Testis (tissue), 2 donors: ENCODE measurements at regions not wholly inside any gene's neighbourhood (a gene's known extent, or its start where the extent isn't known, plus 50 kb on each side); places are given as distances from the start of the nearest gene placed in this dataset.

Source experiments
- DNase-seq: peaks from one replicate; pipeline ENCODE4 v3.0.0-alpha.2; 2019
- H3K27ac ChIP-seq, 2 donors: fragments of 200-600 bp; sonication (generic); one replicate each; pipeline ENCODE4 v1.5.1; 2019
- H3K27me3 ChIP-seq: fragments of 200-600 bp; sonication (generic); one replicate; pipeline ENCODE4 v1.5.1; 2019
- H3K36me3 ChIP-seq: fragments of 200-600 bp; sonication (generic); one replicate; pipeline ENCODE4 v1.5.1; 2017; ENCODE audit warnings: low read depth; ENCODE audit errors: missing control alignments
- H3K4me1 ChIP-seq: fragments of 200-600 bp; sonication (generic); one replicate; pipeline ENCODE4 v1.5.1; 2019
- H3K4me3 ChIP-seq, 2 donors: fragments of 200-600 bp; sonication (generic); one replicate each; pipeline ENCODE4 v1.5.1; 2017 to 2019
- H3K9me3 ChIP-seq: fragments of 200-600 bp; sonication (generic); one replicate; pipeline ENCODE4 v1.5.1; 2017
- POLR2A ChIP-seq: fragments of 450-650 bp; IDR thresholded peaks from one replicate; pipeline ENCODE4 v1.6.1; 2017; ENCODE audit warnings: antibody characterized with exemption, mild to moderate bottlenecking, moderate library complexity
- WGBS, 2 donors: methylation state at CpG; one replicate each; pipeline ENCODE4 v1.1.5; 2018; 5-methylcytosine and 5-hydroxymethylcytosine counted together
- intact Hi-C: fragments of 100-400 bp; cut with DNase I; formaldehyde crosslinking; loops from one replicate; pipeline ENCODE4 v1.15.1; 2023; ENCODE audit warnings: low total_unique reads
- TF ChIP-seq, protein P1 (sequence below), 3 experiments: fragments of 450-650 bp in 2 of 3; fragments of 200-600 bp in 1 of 3; sonication (generic) in 1 of 3; IDR thresholded peaks; one replicate each; pipeline ENCODE4 v1.5.1; 2016 to 2019; ENCODE audit warnings: antibody characterized with exemption in 3 of 3, mild to moderate bottlenecking in 2 of 3, moderate library complexity in 1 of 3

GRCh38 chr20:11691766-11692165 lies 225.9 kb upstream of the BTBD3 start:
- intact Hi-C loops: no loop called here
- Histone ChIP-seq H3K4me1 (no peaks in the 10 kb centered on the region), H3K36me3 (no peaks in the 10 kb centered on the region), H3K27me3 (no peaks in the 10 kb centered on the region), H3K9me3 (no peaks in the 10 kb centered on the region), H3K27ac (no peak overlapping the region), H3K4me3 (no peak overlapping the region)
- WGBS, 2 donors: 59 to 67% methylated on average over 3 of the region's 3 CpGs
- DNase-seq: no peak
- TF ChIP-seq POLR2A: no peak
- TF ChIP-seq, protein P1, sequence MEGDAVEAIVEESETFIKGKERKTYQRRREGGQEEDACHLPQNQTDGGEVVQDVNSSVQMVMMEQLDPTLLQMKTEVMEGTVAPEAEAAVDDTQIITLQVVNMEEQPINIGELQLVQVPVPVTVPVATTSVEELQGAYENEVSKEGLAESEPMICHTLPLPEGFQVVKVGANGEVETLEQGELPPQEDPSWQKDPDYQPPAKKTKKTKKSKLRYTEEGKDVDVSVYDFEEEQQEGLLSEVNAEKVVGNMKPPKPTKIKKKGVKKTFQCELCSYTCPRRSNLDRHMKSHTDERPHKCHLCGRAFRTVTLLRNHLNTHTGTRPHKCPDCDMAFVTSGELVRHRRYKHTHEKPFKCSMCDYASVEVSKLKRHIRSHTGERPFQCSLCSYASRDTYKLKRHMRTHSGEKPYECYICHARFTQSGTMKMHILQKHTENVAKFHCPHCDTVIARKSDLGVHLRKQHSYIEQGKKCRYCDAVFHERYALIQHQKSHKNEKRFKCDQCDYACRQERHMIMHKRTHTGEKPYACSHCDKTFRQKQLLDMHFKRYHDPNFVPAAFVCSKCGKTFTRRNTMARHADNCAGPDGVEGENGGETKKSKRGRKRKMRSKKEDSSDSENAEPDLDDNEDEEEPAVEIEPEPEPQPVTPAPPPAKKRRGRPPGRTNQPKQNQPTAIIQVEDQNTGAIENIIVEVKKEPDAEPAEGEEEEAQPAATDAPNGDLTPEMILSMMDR (IDR thresholded peaks at IDR 0.05): no peak

GRCh38 chr20:11692567-11692966 lies 225.1 kb upstream of the BTBD3 start:
- Histone ChIP-seq H3K4me1 (no peaks in the 10 kb centered on the region), H3K27me3 (no peaks in the 10 kb centered on the region), H3K27ac (no peak overlapping the region), H3K36me3 (no peaks in the 10 kb centered on the region), H3K4me3 (no peak overlapping the region), H3K9me3 (no peaks in the 10 kb centered on the region)
- no peak for DNase-seq
- TF ChIP-seq, protein P1 (IDR thresholded peaks at IDR 0.05): no peak
- TF ChIP-seq POLR2A: no peak
- intact Hi-C loops: no loop called here
- WGBS, 2 donors: 49 to 75% methylated on average over 2 of the region's 2 CpGs

DNA sequence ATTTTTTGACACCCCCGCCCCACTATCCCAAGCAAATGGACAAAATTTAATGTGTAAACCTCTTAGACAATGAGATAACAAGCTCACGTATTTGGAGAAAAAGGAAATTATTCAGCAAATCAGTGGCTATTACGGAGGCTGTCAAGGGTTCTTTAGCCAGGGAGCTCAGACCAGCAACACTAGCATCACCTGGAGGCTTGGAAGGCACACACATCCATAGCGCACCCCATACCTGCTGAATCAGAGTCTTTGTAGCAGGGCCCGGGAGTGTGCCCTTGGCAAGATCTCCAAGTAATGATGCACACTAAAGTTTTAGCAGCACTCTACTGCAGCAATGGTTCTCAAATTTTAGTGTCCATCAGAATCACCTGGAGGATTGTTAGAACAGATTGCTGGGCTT lies 223.2 kb upstream of the BTBD3 start:
- intact Hi-C loops: no loop called here
- no peak for DNase-seq
- H3K9me3 ChIP-seq: no peaks in the 10 kb centered on the region

GRCh38 chr20:11697055-11697454 lies 220.6 kb upstream of the BTBD3 start:
- TF ChIP-seq, protein P1 (IDR thresholded peaks at IDR 0.05): no peak
- TF ChIP-seq POLR2A: no peak
- DNase-seq: no peak
- Histone ChIP-seq H3K36me3 (no peaks in the 10 kb centered on the region), H3K4me1 (no peaks in the 10 kb centered on the region), H3K4me3 (no peak overlapping the region), H3K9me3 (no peaks in the 10 kb centered on the region), H3K27ac (no peak overlapping the region), H3K27me3 (no peaks in the 10 kb centered on the region)
- intact Hi-C loops: no loop called here
- WGBS, 2 donors: 66 to 78% methylated on average over 3 of the region's 3 CpGs

More for the DNA sequence above, 223.2 kb upstream of the BTBD3 start:
- Histone ChIP-seq H3K4me1 (no peaks in the 10 kb centered on the region), H3K27me3 (no peaks in the 10 kb centered on the region), H3K27ac (no peak overlapping the region), H3K4me3 (no peak overlapping the region), H3K36me3 (no peaks in the 10 kb centered on the region)
- 92 to 94% methylated on average over 5 of the region's 5 CpGs for WGBS, 2 donors
- TF ChIP-seq, protein P1 (IDR thresholded peaks at IDR 0.05): no peak
- TF ChIP-seq POLR2A: no peak

GRCh38 chr20:11697646-11698045 lies 220.0 kb upstream of the BTBD3 start:
- H3K4me1 ChIP-seq: no peaks in the 10 kb centered on the region
- intact Hi-C loops: no loop called here
- no peaks in the 10 kb centered on the region for H3K36me3 ChIP-seq
- H3K27me3 ChIP-seq: no peaks in the 10 kb centered on the region
- DNase-seq: no peak
- 88 to 100% methylated on average over 1 of the region's 1 CpG for WGBS, 2 donors
- TF ChIP-seq, protein P1 (IDR thresholded peaks at IDR 0.05): no peak
- TF ChIP-seq POLR2A: no peak
- H3K27ac ChIP-seq: no peak overlapping the region
- no peak overlapping the region for H3K4me3 ChIP-seq
- no peaks in the 10 kb centered on the region for H3K9me3 ChIP-seq
